Hippocampal formation (tissue), 2 donors: ENCODE measurements at regions not wholly inside any gene's neighbourhood (a gene's known extent, or its start where the extent isn't known, plus 50 kb on each side); places are given as distances from the start of the nearest gene placed in this dataset.

Experiments used
- DNase-seq, 2 donors: peaks; one replicate each; lab custom pipeline; 2025; lab: John Stamatoyannopoulos, UW

- no peak for DNase-seq
Observed at GRCh38 chr4:120431180-120431579, 364.5 kb upstream of the MAD2L1 start.

GRCh38 chr4:120418146-120418545, 351.5 kb upstream of the MAD2L1 start:
- DNase-seq = no peak

DNA sequence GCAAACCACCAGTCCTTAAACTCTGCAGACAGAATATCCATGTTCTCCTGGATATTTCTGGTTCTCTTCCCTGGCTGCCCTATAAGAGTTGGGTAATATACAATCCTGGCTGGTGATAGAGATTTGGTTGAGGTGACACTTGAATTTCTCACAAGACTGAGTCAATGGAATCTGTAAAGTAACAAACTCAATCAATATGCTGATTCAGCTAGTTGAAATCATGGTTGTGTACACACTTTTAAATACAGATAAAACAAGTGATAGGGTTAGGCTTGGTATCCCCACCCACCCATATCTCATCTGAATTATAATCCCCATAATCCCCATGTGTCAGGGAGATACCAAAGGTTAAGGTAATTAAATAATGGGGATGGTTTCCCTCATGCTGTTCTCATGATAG, 349.2 kb upstream of the MAD2L1 start:
- DNase-seq = no peak

DNA sequence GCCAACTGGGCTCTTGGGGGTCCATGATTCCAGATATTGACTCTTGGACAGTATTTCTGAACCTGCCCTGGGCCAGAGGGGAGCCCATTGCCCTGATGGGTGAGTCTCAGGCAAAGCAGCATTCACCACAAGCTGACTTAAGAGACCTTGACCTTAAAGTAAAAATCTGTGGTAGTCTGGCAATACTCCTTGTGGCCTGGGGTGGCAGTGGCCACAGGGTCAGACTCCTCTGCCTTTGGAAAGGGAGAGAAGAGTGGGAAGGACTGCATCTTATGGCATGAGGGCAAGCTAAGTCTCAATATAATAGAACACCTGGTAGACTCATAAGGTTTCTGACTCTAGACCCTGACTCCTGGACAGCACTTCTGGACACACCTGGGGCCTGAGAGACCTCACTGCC, 340.3 kb upstream of the MAD2L1 start:
- no peak for DNase-seq

GRCh38 chr4:120403296-120403695, 336.6 kb upstream of the MAD2L1 start:
- no peak for DNase-seq

DNA sequence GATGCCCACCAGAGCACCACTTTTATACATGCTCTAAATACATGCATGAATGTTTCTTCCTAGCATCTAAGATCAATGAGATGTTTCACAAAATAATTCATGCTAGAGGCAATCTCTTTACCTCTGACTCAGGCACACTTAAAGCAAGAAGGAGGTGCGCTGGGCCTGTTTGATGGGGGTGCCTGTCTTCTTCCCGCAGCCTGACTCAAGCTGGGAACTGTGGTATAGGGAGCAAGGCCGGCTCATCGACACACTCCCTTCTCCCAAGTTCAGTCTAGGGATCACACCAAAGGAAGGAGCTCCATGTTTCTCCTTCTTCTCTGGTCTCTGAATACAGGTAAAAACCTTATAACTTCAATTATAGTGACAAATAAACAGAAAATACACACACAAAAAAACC, 333.8 kb upstream of the MAD2L1 start:
- no peak for DNase-seq

DNA sequence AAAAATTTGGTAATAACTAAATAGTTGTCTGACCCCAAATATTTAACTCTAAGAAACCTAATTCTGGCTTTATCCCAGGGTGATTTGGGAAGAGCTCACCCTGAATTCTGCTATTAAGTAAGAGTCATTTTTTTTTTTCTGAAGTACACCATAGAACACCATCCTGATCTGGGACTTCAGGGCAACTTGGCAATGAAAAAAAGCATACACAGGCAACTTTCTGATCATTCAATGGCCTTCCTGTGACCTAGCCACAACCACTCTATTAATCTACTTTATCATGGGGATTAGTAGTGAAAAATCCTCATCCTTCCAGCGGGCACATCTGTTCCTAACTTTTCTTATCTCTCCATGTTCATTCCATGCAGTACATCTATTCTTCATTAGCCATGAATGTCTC, 333.2 kb upstream of the MAD2L1 start:
- DNase-seq = no peak

- DNase-seq = no peak
Observed at GRCh38 chr4:120395746-120396145, 329.1 kb upstream of the MAD2L1 start.

DNA sequence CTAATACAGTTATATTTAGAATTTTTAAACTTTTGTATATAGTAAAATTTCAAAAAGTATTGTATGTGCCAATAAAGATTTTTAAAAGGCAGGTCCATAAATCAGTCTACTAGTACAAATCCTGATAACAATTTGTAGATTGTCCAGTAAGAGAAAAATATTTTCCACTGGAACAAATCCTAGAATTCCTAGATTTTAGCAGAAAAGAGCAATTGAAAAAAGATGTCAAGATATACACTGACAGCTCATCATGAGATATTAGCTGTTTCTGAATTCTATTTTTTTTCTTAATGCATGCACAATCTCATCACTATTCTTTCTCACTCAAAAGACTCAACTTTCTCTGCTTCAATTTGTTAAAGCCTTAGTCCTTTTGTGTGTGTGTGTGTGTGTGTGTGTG, 289.2 kb upstream of the MAD2L1 start:
- no peak for DNase-seq

GRCh38 chr4:120354381-120354780, 287.7 kb upstream of the MAD2L1 start:
- no peak for DNase-seq

DNA sequence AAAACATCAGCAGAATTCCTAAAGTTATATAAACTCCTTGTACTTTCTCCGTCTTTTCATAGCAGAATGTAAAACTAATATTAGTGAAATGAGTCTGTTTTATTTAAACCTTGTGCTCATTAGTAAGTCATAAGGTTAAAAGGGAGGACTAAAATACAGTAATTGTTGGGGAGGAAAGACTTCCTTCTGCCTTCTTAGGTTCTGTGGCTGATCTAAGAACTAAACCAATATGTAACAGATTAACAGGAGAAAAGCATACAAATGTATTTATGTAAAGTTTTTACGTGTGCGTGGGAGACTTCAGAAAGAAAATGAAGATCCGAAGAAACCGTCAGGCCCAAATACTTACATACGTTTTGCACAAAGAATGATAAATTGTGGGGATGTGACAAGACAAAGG, 286.6 kb upstream of the MAD2L1 start:
- DNase-seq = no peak

DNA sequence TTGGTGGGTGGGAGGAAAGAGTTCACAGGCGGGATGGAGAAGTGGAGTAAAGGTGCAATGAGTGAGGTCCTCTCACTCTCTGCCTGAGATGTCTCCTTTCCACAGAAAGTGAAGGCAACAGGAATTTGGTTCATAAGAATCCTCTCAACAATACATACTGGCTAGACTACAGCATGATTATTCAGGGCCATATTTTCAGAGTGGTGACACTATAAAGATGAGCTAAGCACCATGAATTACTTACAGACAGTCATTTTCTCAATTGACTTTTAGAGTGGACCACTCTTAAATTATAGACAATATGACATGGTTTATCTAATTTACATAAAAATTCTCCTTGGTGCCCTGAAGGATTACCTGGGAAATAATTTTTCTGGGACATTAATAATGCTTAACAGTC, 286.1 kb upstream of the MAD2L1 start:
- no peak for DNase-seq

DNA sequence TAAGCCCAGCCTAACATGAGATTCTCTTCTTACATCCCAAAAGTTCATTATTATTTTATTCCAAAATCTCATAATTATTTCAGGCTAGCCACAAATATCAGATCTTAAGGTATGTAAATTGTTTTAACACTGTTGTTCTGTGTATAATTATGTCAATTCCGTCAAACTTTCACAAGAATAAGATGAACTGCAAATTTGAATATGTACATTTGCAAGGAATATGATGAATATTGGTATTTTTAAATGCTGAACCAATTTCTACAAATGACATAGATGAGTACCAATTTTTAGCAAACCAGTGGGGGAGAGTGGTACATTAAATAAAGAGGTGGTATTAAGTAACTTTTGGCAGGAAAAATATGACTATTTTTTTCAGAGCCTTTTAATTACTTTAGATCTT, 282.3 kb upstream of the MAD2L1 start:
- DNase-seq = no peak

- no peak for DNase-seq
Observed at GRCh38 chr4:120348521-120348920, 281.9 kb upstream of the MAD2L1 start.

- no peak for DNase-seq
Observed at GRCh38 chr4:120331486-120332370, 265.1 kb upstream of the MAD2L1 start.

DNA sequence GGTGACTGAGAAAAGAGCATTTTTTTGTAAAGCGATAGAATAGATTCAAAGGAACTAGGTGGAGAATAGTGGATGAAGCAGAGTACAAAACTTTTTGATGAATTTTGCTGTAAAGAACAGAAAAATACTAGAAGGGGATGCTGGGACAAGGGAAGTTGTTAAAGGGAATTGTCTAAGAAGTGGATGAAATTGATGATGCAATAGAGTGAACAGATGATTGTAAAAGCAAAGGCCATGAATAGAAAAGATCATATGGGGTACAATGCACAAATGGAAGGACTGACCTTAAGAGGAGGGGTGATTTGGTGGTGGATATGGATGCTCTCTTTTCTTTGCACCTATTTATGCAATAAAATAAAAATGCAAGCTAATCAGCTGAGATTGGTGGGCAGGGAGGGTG, 262.7 kb upstream of the MAD2L1 start:
- DNase-seq = no peak

DNA sequence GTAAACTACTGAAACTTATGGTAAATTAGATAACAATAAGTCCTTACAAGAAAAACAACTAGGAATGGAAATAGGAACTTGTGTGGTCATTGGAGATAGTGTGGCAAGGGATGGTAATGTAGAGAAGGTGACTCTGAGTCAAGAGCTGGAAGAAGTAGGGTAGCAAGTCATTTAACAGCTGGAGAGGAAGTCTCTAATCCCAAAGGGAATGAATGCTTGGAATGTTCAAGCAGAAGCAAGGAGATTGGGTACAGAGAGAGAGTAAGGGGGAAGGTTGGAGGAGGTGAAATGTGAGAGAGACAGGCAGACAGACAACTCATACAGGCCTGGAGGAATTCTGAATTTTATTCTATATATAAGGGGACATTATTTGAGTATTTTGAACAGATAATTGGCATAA, 260.6 kb upstream of the MAD2L1 start:
- no peak for DNase-seq

GRCh38 chr4:120319046-120319767, 252.6 kb upstream of the MAD2L1 start:
- no peak for DNase-seq

DNA sequence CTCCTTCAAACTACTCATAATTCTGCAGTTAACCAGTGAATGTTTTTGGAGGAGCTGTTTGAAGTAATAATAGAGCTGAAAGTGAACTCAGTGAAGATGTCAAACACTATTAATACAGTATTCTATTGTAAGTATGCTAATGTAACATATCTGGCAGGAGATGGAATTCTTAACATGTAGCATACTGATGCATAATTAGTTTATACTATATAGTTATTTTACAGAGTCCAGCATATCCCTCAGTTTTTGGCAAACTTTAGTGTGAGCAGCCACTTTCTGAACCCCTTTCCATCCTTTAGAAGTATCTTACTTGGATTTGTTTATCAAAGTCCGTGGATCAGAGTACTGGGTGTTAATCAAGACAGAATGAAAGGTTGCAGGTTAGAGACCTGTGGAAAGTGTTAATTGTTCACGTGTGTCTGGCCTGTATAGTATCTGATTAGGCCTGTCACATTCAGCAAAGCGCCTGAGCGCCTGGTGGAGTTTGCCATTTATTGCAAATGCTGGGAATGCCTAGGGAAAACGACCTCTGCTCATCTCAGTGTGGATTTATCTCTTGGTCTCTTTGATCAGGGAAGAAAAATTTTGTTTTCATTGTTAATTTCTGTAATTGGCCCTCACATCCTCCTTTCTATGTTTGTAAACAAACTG, 251.7 kb upstream of the MAD2L1 start:
- DNase-seq = no peak

DNA sequence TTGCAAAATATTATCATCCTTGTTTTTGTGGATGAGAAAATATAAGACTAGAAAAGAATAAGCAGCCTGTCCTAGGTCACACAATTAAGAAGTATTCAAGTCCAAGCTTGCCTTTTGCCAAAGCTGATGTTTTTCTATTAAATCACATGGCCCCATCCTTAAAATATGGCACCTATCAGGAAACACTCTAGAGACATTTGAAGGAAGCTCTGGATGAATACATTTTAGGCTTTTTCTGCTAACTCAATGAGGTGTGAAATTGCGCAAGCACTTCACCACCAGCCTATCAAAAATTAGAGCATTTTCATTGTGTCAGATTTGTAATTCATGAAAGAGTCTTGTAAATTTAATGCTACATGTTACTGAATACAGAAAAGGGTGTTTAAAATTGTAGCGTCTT, 251.1 kb upstream of the MAD2L1 start:
- no peak for DNase-seq

DNA sequence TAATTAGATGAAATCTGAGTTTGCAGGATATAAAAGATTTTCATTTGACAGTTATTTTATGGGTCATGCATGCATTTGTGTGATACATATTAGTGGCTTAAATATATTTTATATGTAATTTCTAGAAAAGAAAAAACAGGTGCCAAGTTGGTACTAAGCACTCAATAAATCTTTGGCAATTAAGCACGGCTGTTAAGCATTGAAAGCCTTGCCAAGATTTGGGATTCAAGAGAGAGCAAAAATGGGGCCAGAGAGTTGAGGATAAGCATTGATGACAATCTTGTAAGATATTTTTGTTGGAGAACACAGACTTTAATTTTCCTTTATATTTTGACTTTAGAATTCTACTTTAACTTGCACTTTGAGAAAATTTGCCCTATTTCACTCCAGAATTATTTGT, 249.8 kb upstream of the MAD2L1 start:
- no peak for DNase-seq

DNA sequence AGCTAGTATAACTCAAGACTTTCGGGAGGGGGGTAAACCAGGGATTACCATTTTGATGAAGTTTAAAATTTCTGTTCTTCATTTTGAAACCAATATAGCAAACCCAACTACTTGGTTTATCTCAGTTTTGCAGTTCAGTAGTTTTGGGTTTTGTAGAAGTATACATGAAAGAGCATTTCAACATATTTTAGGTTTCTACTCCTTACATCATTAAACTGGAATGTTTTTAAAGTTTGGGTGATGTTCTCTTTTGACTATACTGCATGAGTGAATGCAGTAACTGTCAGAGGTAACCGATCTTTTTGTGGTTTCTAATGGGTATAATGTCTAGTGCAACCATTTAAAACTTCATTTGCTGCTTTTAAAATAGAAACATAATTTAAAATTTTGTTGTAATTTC, 248.3 kb upstream of the MAD2L1 start:
- DNase-seq = no peak

- DNase-seq = no peak
Observed at GRCh38 chr4:120304801-120305200, 238.2 kb upstream of the MAD2L1 start.
